ENCODE measurements at regions not wholly inside any gene's neighbourhood (a gene's known extent, or its start where the extent isn't known, plus 50 kb on each side); places are given as distances from the start of the nearest gene placed in this dataset.

- TF ChIP-seq CTCF (IDR thresholded peaks at IDR 0.05): no peak
- no peak for TF ChIP-seq ZFX (IDR thresholded peaks at IDR 0.05; ENCODE audit: borderline replicate concordance)
Observed at GRCh38 chr12:72865921-72866320, 593.8 kb downstream of the TRHDE start.
